ENCODE measurements at regions not wholly inside any gene's neighbourhood (a gene's known extent, or its start where the extent isn't known, plus 50 kb on each side); places are given as distances from the start of the nearest gene placed in this dataset.

DNA sequence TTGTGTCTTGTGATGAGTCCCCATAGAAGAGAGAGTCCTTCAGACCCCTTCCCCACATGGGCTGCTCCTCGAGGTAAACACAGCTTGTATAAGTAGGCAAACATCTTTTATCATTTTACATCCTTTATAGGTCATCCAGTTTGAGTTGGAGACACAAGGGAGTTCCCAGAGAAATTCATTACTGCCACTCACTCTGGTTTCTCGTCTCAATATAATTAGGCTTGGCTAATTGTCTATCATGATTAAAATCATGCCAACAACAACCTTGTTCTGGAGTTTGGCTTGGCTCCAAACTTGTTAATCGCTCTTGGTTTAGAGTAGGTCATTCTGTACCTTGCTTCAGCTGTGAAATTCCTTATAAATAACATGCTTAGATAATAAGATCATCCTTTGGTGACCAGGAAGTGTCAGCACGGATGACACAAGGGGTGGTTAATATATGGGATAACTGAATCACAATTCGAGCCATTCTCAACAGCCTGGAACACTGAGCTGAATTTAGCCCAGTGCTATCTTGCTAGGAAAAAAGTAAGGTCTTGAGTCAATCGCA, 70.7 kb upstream of the DAB1 start:
- no peaks in the 10 kb centered on the region for H3K4me1 ChIP-seq (ENCODE audit: insufficient read depth, low read length)
- no peak overlapping the region for H3K9ac ChIP-seq (ENCODE audit: low read depth, low read length)
- TF ChIP-seq EZH2 (IDR thresholded peaks at IDR 0.05; ENCODE audit: borderline replicate concordance, low read depth, low read length, severe bottlenecking): no peak
- TF ChIP-seq CTCF (IDR thresholded peaks at IDR 0.05; ENCODE audit: borderline replicate concordance, extremely low read depth, low read length, poor library complexity, severe bottlenecking): no peak
- H3K27me3 ChIP-seq (ENCODE audit: insufficient read depth, low read length, poor library complexity): no peaks in the 10 kb centered on the region
- H3K27ac ChIP-seq (ENCODE audit: low read length): no peak overlapping the region
- H3K79me2 ChIP-seq (ENCODE audit: insufficient read depth, low read length): no peaks in the 10 kb centered on the region
- H3K9me3 ChIP-seq (ENCODE audit: insufficient read depth, low read length, severe bottlenecking): no peaks in the 10 kb centered on the region
- H4K20me1 ChIP-seq (ENCODE audit: insufficient read depth, low read length): no peaks in the 10 kb centered on the region
- no peak for ATAC-seq (ENCODE audit: insufficient read depth, low read depth)
- no peak for DNase-seq
- H3K4me2 ChIP-seq (ENCODE audit: insufficient read depth, low read length): no peak overlapping the region
- H3K4me3 ChIP-seq (ENCODE audit: low read depth in 1 of 2, low read length in 2 of 2): no peak overlapping the region
- no peak overlapping the region for H2AFZ ChIP-seq (ENCODE audit: low read depth, low read length)
- H3K36me3 ChIP-seq (ENCODE audit: insufficient read depth, low read length): no peaks in the 10 kb centered on the region

GRCh38 chr1:57492586-57493226, 68.8 kb upstream of the DAB1 start:
- no peak overlapping the region for H3K9ac ChIP-seq (ENCODE audit: low read depth, low read length)
- TF ChIP-seq EZH2 (IDR thresholded peaks at IDR 0.05; ENCODE audit: borderline replicate concordance, low read depth, low read length, severe bottlenecking) (no peak), CTCF (IDR thresholded peaks at IDR 0.05; ENCODE audit: borderline replicate concordance, extremely low read depth, low read length, poor library complexity, severe bottlenecking) (no peak)
- H3K4me2 ChIP-seq (ENCODE audit: insufficient read depth, low read length): no peak overlapping the region
- no peak for ATAC-seq (ENCODE audit: insufficient read depth, low read depth)
- H3K9me3 ChIP-seq (ENCODE audit: insufficient read depth, low read length, severe bottlenecking): no peaks in the 10 kb centered on the region
- H4K20me1 ChIP-seq (ENCODE audit: insufficient read depth, low read length): no peaks in the 10 kb centered on the region
- no peaks in the 10 kb centered on the region for H3K79me2 ChIP-seq (ENCODE audit: insufficient read depth, low read length)
- no peak for DNase-seq
- H3K36me3 ChIP-seq (ENCODE audit: insufficient read depth, low read length): no peaks in the 10 kb centered on the region
- H3K27me3 ChIP-seq (ENCODE audit: insufficient read depth, low read length, poor library complexity): no peaks in the 10 kb centered on the region
- no peak overlapping the region for H3K27ac ChIP-seq (ENCODE audit: low read length)
- no peaks in the 10 kb centered on the region for H3K4me1 ChIP-seq (ENCODE audit: insufficient read depth, low read length)
- H2AFZ ChIP-seq (ENCODE audit: low read depth, low read length): no peak overlapping the region
- no peak overlapping the region for H3K4me3 ChIP-seq (ENCODE audit: low read depth in 1 of 2, low read length in 2 of 2)

- Histone ChIP-seq H3K36me3 (ENCODE audit: insufficient read depth, low read length) (no peaks in the 10 kb centered on the region), H3K4me2 (ENCODE audit: insufficient read depth, low read length) (no peak overlapping the region), H3K9me3 (ENCODE audit: insufficient read depth, low read length, severe bottlenecking) (no peaks in the 10 kb centered on the region), H3K27me3 (ENCODE audit: insufficient read depth, low read length, poor library complexity) (no peaks in the 10 kb centered on the region), H3K4me1 (ENCODE audit: insufficient read depth, low read length) (no peaks in the 10 kb centered on the region), H3K9ac (ENCODE audit: low read depth, low read length) (no peak overlapping the region), H2AFZ (ENCODE audit: low read depth, low read length) (no peak overlapping the region), H3K27ac (ENCODE audit: low read length) (no peak overlapping the region), H3K79me2 (ENCODE audit: insufficient read depth, low read length) (no peaks in the 10 kb centered on the region), H4K20me1 (ENCODE audit: insufficient read depth, low read length) (no peaks in the 10 kb centered on the region), H3K4me3 (ENCODE audit: low read depth in 1 of 2, low read length in 2 of 2) (no peak overlapping the region)
- DNase-seq: no peak
- ATAC-seq (ENCODE audit: insufficient read depth, low read depth): no peak
- TF ChIP-seq CTCF (IDR thresholded peaks at IDR 0.05; ENCODE audit: borderline replicate concordance, extremely low read depth, low read length, poor library complexity, severe bottlenecking): no peak
- no peak for TF ChIP-seq EZH2 (IDR thresholded peaks at IDR 0.05; ENCODE audit: borderline replicate concordance, low read depth, low read length, severe bottlenecking)
Observed at GRCh38 chr1:57489358-57490036, 65.6 kb upstream of the DAB1 start.

All from DND-41 (cell line).